Endothelial cell of umbilical vein (primary cell): ENCODE measurements at regions not wholly inside any gene's neighbourhood (a gene's known extent, or its start where the extent isn't known, plus 50 kb on each side); places are given as distances from the start of the nearest gene placed in this dataset.

ENCODE experiments used
- BruUV-seq: library from RNA; stranded (reverse); fragments of 400-500 nt; replicated peaks from 2 replicates; lab custom pipeline; 2021; lab: Mats Ljungman, UMichigan
- CTCF ChIA-PET: fragments of 300-600, 350-600 bp; sonication (Branson Sonifier 250); formaldehyde crosslinking; loops from one replicate; lab custom pipeline; 2021; ENCODE audit warnings: antibody characterized with exemption, inconsistent platforms; lab: Charles Lee
- POLR2A ChIA-PET: fragments of 300-600, 350-600 bp; sonication (Branson Sonifier 250); formaldehyde crosslinking; loops from one replicate; lab custom pipeline; 2021; ENCODE audit warnings: antibody characterized with exemption, inconsistent platforms; lab: Charles Lee
- DNase-seq: peaks from one replicate; pipeline ENCODE4 v3.0.0-alpha.2; 2011; ENCODE audit warnings: low read depth, low spot score
- FAIRE-seq: peaks from 2 replicates; lab custom pipeline; 2011; peaks lifted over from hg19 to GRCh38; lab: Jason Lieb, UNC
- H2AFZ ChIP-seq: 2 replicates; pipeline ENCODE4 v1.6.0; 2012; ENCODE audit warnings: low read depth, low read length, control low read depth, inconsistent platforms
- H3K27ac ChIP-seq: 2 replicates; pipeline ENCODE4 v1.5.1; 2011; ENCODE audit warnings: low read depth, mild to moderate bottlenecking, control low read depth, low read length, moderate library complexity; ENCODE audit not compliant: insufficient read depth
- H3K27me3 ChIP-seq, 2 experiments: 2 replicates each; pipeline versions ENCODE4 v1.6.0 to v1.6.1; 2011; ENCODE audit warnings: low read length in 2 of 2, mixed read lengths in 1 of 2; ENCODE audit not compliant: control insufficient read depth in 2 of 2, insufficient read depth in 2 of 2
- H3K36me3 ChIP-seq, 2 experiments: 2 replicates in 1 of 2; 3 replicates in 1 of 2; pipeline ENCODE4 v1.5.1; 2011; ENCODE audit warnings: low read length in 2 of 2, mild to moderate bottlenecking in 1 of 2, moderate library complexity in 1 of 2; ENCODE audit not compliant: control insufficient read depth in 2 of 2, insufficient read depth in 2 of 2; ENCODE audit errors: extremely low read depth in 1 of 2
- H3K4me1 ChIP-seq: 3 replicates; pipeline ENCODE4 v1.5.1; 2011; ENCODE audit warnings: mild to moderate bottlenecking, low read length; ENCODE audit not compliant: control insufficient read depth, insufficient read depth; ENCODE audit errors: extremely low read depth
- H3K4me2 ChIP-seq: 2 replicates; pipeline ENCODE4 v1.6.1; 2011; ENCODE audit warnings: low read length, control low read depth, mixed read lengths; ENCODE audit not compliant: insufficient read depth
- H3K4me3 ChIP-seq, 3 experiments: fragments of 200-600 bp in 1 of 3; sonication (generic), shearing (Covaris generic) in 1 of 3; replicated peaks in 1 of 3; 2 replicates each; pipeline ENCODE4 v1.5.1; 2011 to 2016; ENCODE audit warnings: control low read depth in 3 of 3, low read length in 3 of 3, mild to moderate bottlenecking in 2 of 3, inconsistent platforms in 1 of 3, low read depth in 1 of 3, moderate library complexity in 1 of 3; ENCODE audit not compliant: insufficient read depth in 1 of 3
- H3K79me2 ChIP-seq: 2 replicates; pipeline ENCODE4 v1.6.0; 2012; ENCODE audit warnings: low read length, inconsistent platforms; ENCODE audit not compliant: control insufficient read depth, insufficient read depth
- H3K9ac ChIP-seq: replicated peaks from 2 replicates; pipeline ENCODE3; 2011; ENCODE audit warnings: low read length, control low read depth; ENCODE audit not compliant: insufficient read depth; ENCODE audit errors: extremely low read depth
- H3K9me1 ChIP-seq: replicated peaks from 3 replicates; pipeline ENCODE4 v1.6.0; 2011; ENCODE audit warnings: mild to moderate bottlenecking, low read length; ENCODE audit not compliant: control insufficient read depth, insufficient read depth; ENCODE audit errors: extremely low read depth
- H3K9me3 ChIP-seq: replicated peaks from 2 replicates; pipeline ENCODE4 v1.5.1; 2012; ENCODE audit warnings: low read length, inconsistent platforms; ENCODE audit not compliant: control insufficient read depth, insufficient read depth
- H4K20me1 ChIP-seq: replicated peaks from 2 replicates; pipeline ENCODE3; 2011; ENCODE audit warnings: mild to moderate bottlenecking, low read length; ENCODE audit not compliant: control insufficient read depth, insufficient read depth; ENCODE audit errors: extremely low read depth
- CTCF ChIP-seq, 2 donors: IDR thresholded peaks; 1 replicate in 1 of 2; 2 replicates in 1 of 2; pipeline ENCODE4 v1.5.1; 2011; ENCODE audit warnings: low read length in 2 of 2, mild to moderate bottlenecking in 2 of 2, moderate library complexity in 2 of 2, control low read depth in 1 of 2, inconsistent platforms in 1 of 2, low read depth in 1 of 2; ENCODE audit not compliant: insufficient read depth in 1 of 2; ENCODE audit errors: extremely low read depth in 1 of 2
- EZH2 ChIP-seq: IDR thresholded peaks from 2 replicates; pipeline ENCODE4 v1.6.1; 2012; ENCODE audit warnings: borderline replicate concordance, low read depth, mild to moderate bottlenecking, moderate library complexity, low read length, inconsistent platforms; ENCODE audit not compliant: severe bottlenecking
- FOS ChIP-seq: IDR thresholded peaks from 2 replicates; pipeline ENCODE4 v1.6.1; 2011; ENCODE audit warnings: mild to moderate bottlenecking, low read length, moderate library complexity, borderline replicate concordance; ENCODE audit not compliant: insufficient read depth
- GATA2 ChIP-seq: IDR thresholded peaks from 2 replicates; pipeline ENCODE4 v1.7.0; 2011; ENCODE audit warnings: low read depth, mild to moderate bottlenecking, moderate library complexity, mixed read lengths, low read length; ENCODE audit not compliant: insufficient read length, insufficient read depth
- JUN ChIP-seq: IDR thresholded peaks from 2 replicates; pipeline ENCODE4 v1.6.1; 2011; ENCODE audit warnings: borderline replicate concordance, low read depth; ENCODE audit not compliant: insufficient read length, insufficient read depth
- MAX ChIP-seq: IDR thresholded peaks from 2 replicates; pipeline ENCODE4 v1.6.1; 2011; ENCODE audit not compliant: insufficient read depth, insufficient read length
- MYC ChIP-seq: IDR thresholded peaks from one replicate; pipeline ENCODE4 v1.6.1; 2011; ENCODE audit warnings: mild to moderate bottlenecking, low read depth, low read length
- POLR2A ChIP-seq: IDR thresholded peaks from 2 replicates; pipeline ENCODE4 v1.6.1; 2012; ENCODE audit warnings: low read depth, mild to moderate bottlenecking, control low read depth, low read length
- POLR2AphosphoS5 ChIP-seq: IDR thresholded peaks from 2 replicates; pipeline ENCODE4 v1.6.1; 2012; ENCODE audit warnings: low read depth, mild to moderate bottlenecking, control low read depth, low read length, moderate library complexity; ENCODE audit not compliant: insufficient read depth
- dilution Hi-C: fragments of 300-500 bp; cut with MboI; formaldehyde crosslinking; loops from one replicate; pipeline ENCODE4 v1.15.0; 2019; ENCODE audit warnings: low sequenced_read_pairs; ENCODE audit not compliant: extremely low pct_ligation_motif_present
- intact Hi-C: fragments of 100-400 bp; cut with micrococcal nuclease; formaldehyde crosslinking; loops from one replicate; pipeline ENCODE4 v1.10.0; 2022

GRCh38 chr3:67073812-67074211 is 75.7 kb downstream of the KBTBD8 start:
- no TSS peak for BruUV-seq
- intact Hi-C loops, result no loop called here

More at GRCh38 chr3:67073812-67074211, 75.7 kb downstream of the KBTBD8 start:
- TF ChIP-seq GATA2 (no peak), JUN (no peak), MYC (no peak), FOS (no peak), MAX (no peak), POLR2A (no peak), EZH2 (no peak), CTCF (IDR thresholded peaks at IDR 0.05; ENCODE audit: extremely low read depth in 1 of 2, insufficient read depth in 1 of 2, low read depth in 1 of 2, low read length in 2 of 2) (no peak), POLR2AphosphoS5 (no peak)
- Histone ChIP-seq H3K9me3 (no peaks in the 10 kb centered on the region), H3K27me3 (no peaks in the 10 kb centered on the region), H3K36me3 (no peaks in the 10 kb centered on the region), H2AFZ (no peak overlapping the region), H3K4me2 (no peak overlapping the region), H3K79me2 (no peaks in the 10 kb centered on the region), H3K9me1 (no peaks in the 10 kb centered on the region), H4K20me1 (no peaks in the 10 kb centered on the region), H3K9ac (no peak overlapping the region), H3K27ac (no peak overlapping the region), H3K4me1 (peaks cover 7% of the 10 kb centered on the region), H3K4me3 (no peak overlapping the region)
- ChIA-PET POLR2A (no interaction called here), CTCF (no interaction called here)
- DNase-seq (no peak), FAIRE-seq (no peak)
- dilution Hi-C loops, result no loop called here
